K562 (cell line): ENCODE measurements at regions not wholly inside any gene's neighbourhood (a gene's known extent, or its start where the extent isn't known, plus 50 kb on each side); places are given as distances from the start of the nearest gene placed in this dataset.

Experiments used
- ATAC-seq: fragments of 200-7000 bp; cut with Tn5 transposase; 3 replicates; pipeline ENCODE4 v1.9.1; 2020; ENCODE audit warnings: moderate library complexity
- BruUV-seq: library from RNA; stranded (reverse); fragments of 400-500 nt; replicated peaks from 2 replicates; lab custom pipeline; 2021; lab: Mats Ljungman, UMichigan
- CTCF ChIA-PET: fragments of 300-600 bp; formaldehyde crosslinking; extraction: SDS; loops from one replicate; lab custom pipeline; 2021; ENCODE audit warnings: low intra/inter-chr PET ratio; lab: Yijun Ruan, JAX
- POLR2A ChIA-PET: fragments of 300-600, 350-650 bp; sonication (Branson Sonifier 250); formaldehyde crosslinking; extraction: SDS; loops from one replicate; lab custom pipeline; 2021; ENCODE audit warnings: antibody characterized with exemption, inconsistent platforms; lab: Yijun Ruan, JAX
- DNase-seq, 4 experiments: peaks; one replicate each; pipeline versions ENCODE4 v3.0.0 to v3.0.0-alpha.2; 2011 to 2018; ENCODE audit warnings: low spot score in 3 of 4, mixed read lengths in 3 of 4; ENCODE audit errors: extremely low read depth in 1 of 4
- FAIRE-seq: peaks from 2 replicates; lab custom pipeline; 2011; peaks lifted over from hg19 to GRCh38; lab: Jason Lieb, UNC
- H2AFZ ChIP-seq: 2 replicates; pipeline ENCODE4 v1.6.0; 2011; ENCODE audit warnings: low read depth, low read length, control low read depth, inconsistent platforms
- H3K27ac ChIP-seq: fragments of 200-600 bp; 3 replicates; pipeline ENCODE4 v1.8.0; 2011; ENCODE audit warnings: low read depth, mild to moderate bottlenecking, control low read depth, inconsistent platforms, low read length, moderate library complexity, mixed read lengths; ENCODE audit errors: extremely low read depth
- H3K27me3 ChIP-seq, 2 experiments: fragments of 300-600 bp in 1 of 2; 2 replicates in 1 of 2; 3 replicates in 1 of 2; pipeline versions ENCODE4 v1.6.0 to v1.8.0; 2011; ENCODE audit warnings: inconsistent platforms in 2 of 2, low read length in 2 of 2, mild to moderate bottlenecking in 1 of 2, mixed read lengths in 1 of 2, moderate library complexity in 1 of 2; ENCODE audit not compliant: control insufficient read depth in 2 of 2, insufficient read depth in 2 of 2
- H3K36me3 ChIP-seq: fragments of 300-600 bp; 3 replicates; pipeline ENCODE4 v1.8.0; 2011; ENCODE audit warnings: mild to moderate bottlenecking, low read length, inconsistent platforms; ENCODE audit not compliant: control insufficient read depth, insufficient read depth
- H3K4me1 ChIP-seq, 2 experiments: fragments of 200-600 bp in 1 of 2; replicated peaks in 1 of 2; 2 replicates in 1 of 2; 3 replicates in 1 of 2; pipeline versions ENCODE4 v1.5.1 to v1.8.0; 2011; ENCODE audit warnings: inconsistent platforms in 2 of 2, low read length in 2 of 2, mild to moderate bottlenecking in 1 of 2, mixed read lengths in 1 of 2, moderate library complexity in 1 of 2; ENCODE audit not compliant: control insufficient read depth in 2 of 2, insufficient read depth in 2 of 2
- H3K4me2 ChIP-seq: 2 replicates; pipeline ENCODE4 v1.6.1; 2011; ENCODE audit warnings: low read length, control low read depth, inconsistent platforms, mixed read lengths; ENCODE audit not compliant: insufficient read depth
- H3K4me3 ChIP-seq: fragments of 200-600 bp; sonication (generic), shearing (Covaris generic); 2 replicates; pipeline ENCODE4 v1.5.1; 2016; ENCODE audit warnings: control low read depth, inconsistent platforms
- H3K79me2 ChIP-seq: fragments of 200-600 bp; 3 replicates; pipeline ENCODE4 v1.8.0; 2011; ENCODE audit warnings: low read length, inconsistent platforms; ENCODE audit not compliant: control insufficient read depth, insufficient read depth
- H3K9ac ChIP-seq, 2 experiments: 2 replicates each; pipeline versions ENCODE4 v1.6.0 to v1.6.1; 2011; ENCODE audit warnings: low read depth in 2 of 2, low read length in 2 of 2, control low read depth in 1 of 2, inconsistent platforms in 1 of 2, mild to moderate bottlenecking in 1 of 2, mixed read lengths in 1 of 2; ENCODE audit not compliant: insufficient read depth in 1 of 2
- H3K9me1 ChIP-seq: one replicate; pipeline ENCODE4 v1.6.0; 2011; ENCODE audit warnings: inconsistent platforms, mild to moderate bottlenecking, low read length, moderate library complexity; ENCODE audit not compliant: control insufficient read depth, insufficient read depth
- H3K9me3 ChIP-seq: replicated peaks from 2 replicates; pipeline ENCODE4 v1.5.1; 2011; ENCODE audit warnings: low read depth, low read length, inconsistent platforms; ENCODE audit not compliant: control insufficient read depth, insufficient read depth
- H4K20me1 ChIP-seq: replicated peaks from 2 replicates; pipeline ENCODE4 v1.6.1; 2011; ENCODE audit warnings: low read length, inconsistent platforms, mixed read lengths; ENCODE audit not compliant: control insufficient read depth, insufficient read depth
- BRD4 ChIP-seq: fragments of 200-600 bp; sonication (generic); IDR thresholded peaks from 2 replicates; pipeline ENCODE4 v1.6.1; 2017; ENCODE audit warnings: inconsistent platforms
- CGGBP1 ChIP-seq: fragments of 250-450 bp; sonication (Bioruptor Pico); IDR thresholded peaks from 2 replicates; pipeline ENCODE4 v1.9.0; 2021; ENCODE audit warnings: mild to moderate bottlenecking
- GABPB1 ChIP-seq: sonication (generic); formaldehyde crosslinking; IDR thresholded peaks from 2 replicates; pipeline ENCODE4 v1.8.0; 2022; ENCODE audit warnings: mild to moderate bottlenecking, missing genetic modification reagents
- MGA ChIP-seq: fragments of 450-650 bp; IDR thresholded peaks from 2 replicates; pipeline ENCODE4 v1.6.1; 2016; ENCODE audit warnings: mild to moderate bottlenecking, moderate library complexity
- TBP ChIP-seq: optimal IDR thresholded peaks from 2 replicates; pipeline ENCODE3; 2011; ENCODE audit warnings: low read depth, low read length, improper control_type of control experiment
- ZBTB8A ChIP-seq: fragments of 450-650 bp; IDR thresholded peaks from 2 replicates; pipeline ENCODE4 v1.6.1; 2018; ENCODE audit warnings: mild to moderate bottlenecking, moderate library complexity; ENCODE audit not compliant: partially characterized antibody
- ZNF431 ChIP-seq: sonication (generic); formaldehyde crosslinking; IDR thresholded peaks from 2 replicates; pipeline ENCODE4 v1.8.0; 2022; ENCODE audit warnings: mild to moderate bottlenecking, missing genetic modification reagents
- ZNF668 ChIP-seq: fragments of 250-450 bp; sonication (Bioruptor Pico); IDR thresholded peaks from 2 replicates; pipeline ENCODE4 v1.8.0; 2022; ENCODE audit warnings: mild to moderate bottlenecking, inconsistent platforms
- WGBS: fragments of 100-300 bp; shearing (Covaris generic); methylation state at CpG from one replicate; pipeline ENCODE4 v1.1.6; 2016; ENCODE audit warnings: low coverage, mixed read lengths; ENCODE audit not compliant: insufficient coverage; ENCODE audit errors: missing lambda C conversion rate; 5-methylcytosine and 5-hydroxymethylcytosine counted together
- in situ Hi-C: fragments of 300-500 bp; cut with MboI; formaldehyde crosslinking; loops from 4 replicates; pipeline ENCODE4 v1.15.0; 2018; ENCODE audit warnings: inconsistent platforms, mixed read lengths
- intact Hi-C: fragments of 100-400 bp; cut with micrococcal nuclease; formaldehyde crosslinking; loops from 2 replicates; pipeline ENCODE4 v1.14.2; 2022
- TF ChIP-seq, protein P1 (sequence below): sonication (generic); formaldehyde crosslinking; IDR thresholded peaks from 2 replicates; pipeline ENCODE4 v1.8.1; 2023; ENCODE audit warnings: mild to moderate bottlenecking, missing genetic modification reagents

DNA sequence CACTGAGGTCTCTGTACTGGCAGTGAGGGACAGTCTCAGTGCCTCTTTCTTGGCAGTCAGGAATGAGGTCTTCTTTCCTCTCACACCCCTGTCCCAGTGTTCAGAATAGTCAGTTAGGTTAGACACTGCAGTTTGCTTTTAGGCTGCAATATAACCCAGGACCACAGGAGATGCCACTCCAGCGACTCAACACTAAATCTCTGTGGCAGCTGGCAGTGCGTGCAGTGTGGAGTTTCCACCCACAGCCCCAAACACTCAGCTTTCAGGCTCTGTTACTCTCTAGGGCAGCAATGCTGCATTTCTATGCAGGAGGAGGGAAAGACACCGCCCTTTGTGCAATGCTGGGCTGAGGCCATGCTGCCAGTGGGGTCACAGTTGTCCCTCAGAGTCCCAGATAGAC is 150.2 kb upstream of the SUCLG2 start:
- no peak for ATAC-seq
- Histone ChIP-seq H3K27ac (no peak overlapping the region), H3K36me3 (no peaks in the 10 kb centered on the region), H3K4me1 (no peaks in the 10 kb centered on the region), H3K9me3 (no peaks in the 10 kb centered on the region), H3K27me3 (no peaks in the 10 kb centered on the region), H3K9ac (no peak overlapping the region), H3K4me3 (no peak overlapping the region), H3K79me2 (no peaks in the 10 kb centered on the region), H3K4me2 (no peak overlapping the region), H2AFZ (no peak overlapping the region), H4K20me1 (no peaks in the 10 kb centered on the region), H3K9me1 (no peaks in the 10 kb centered on the region)
- DNase-seq: no peak
- no peak for FAIRE-seq
- in situ Hi-C loops: no loop called here
- no TSS peak for BruUV-seq
- ChIA-PET POLR2A (no interaction called here), CTCF (no interaction called here)
- intact Hi-C loops: no loop called here
- WGBS: no CpG with 5 or more reads among the region's 3 CpGs
- TF ChIP-seq TBP (no peak), BRD4 (no peak), ZNF668 (no peak), GABPB1 (no peak), ZBTB8A (no peak), CGGBP1 (CRISPR knock-in tag) (no peak), MGA (no peak), ZNF431 (CRISPR knock-in tag) (no peak)
- TF ChIP-seq, protein P1, sequence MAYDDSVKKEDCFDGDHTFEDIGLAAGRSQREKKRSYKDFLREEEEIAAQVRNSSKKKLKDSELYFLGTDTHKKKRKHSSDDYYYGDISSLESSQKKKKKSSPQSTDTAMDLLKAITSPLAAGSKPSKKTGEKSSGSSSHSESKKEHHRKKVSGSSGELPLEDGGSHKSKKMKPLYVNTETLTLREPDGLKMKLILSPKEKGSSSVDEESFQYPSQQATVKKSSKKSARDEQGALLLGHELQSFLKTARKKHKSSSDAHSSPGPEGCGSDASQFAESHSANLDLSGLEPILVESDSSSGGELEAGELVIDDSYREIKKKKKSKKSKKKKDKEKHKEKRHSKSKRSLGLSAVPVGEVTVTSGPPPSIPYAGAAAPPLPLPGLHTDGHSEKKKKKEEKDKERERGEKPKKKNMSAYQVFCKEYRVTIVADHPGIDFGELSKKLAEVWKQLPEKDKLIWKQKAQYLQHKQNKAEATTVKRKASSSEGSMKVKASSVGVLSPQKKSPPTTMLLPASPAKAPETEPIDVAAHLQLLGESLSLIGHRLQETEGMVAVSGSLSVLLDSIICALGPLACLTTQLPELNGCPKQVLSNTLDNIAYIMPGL (CRISPR knock-in tag): no peak
